ENCODE measurements at regions not wholly inside any gene's neighbourhood (a gene's known extent, or its start where the extent isn't known, plus 50 kb on each side); places are given as distances from the start of the nearest gene placed in this dataset.

DNA sequence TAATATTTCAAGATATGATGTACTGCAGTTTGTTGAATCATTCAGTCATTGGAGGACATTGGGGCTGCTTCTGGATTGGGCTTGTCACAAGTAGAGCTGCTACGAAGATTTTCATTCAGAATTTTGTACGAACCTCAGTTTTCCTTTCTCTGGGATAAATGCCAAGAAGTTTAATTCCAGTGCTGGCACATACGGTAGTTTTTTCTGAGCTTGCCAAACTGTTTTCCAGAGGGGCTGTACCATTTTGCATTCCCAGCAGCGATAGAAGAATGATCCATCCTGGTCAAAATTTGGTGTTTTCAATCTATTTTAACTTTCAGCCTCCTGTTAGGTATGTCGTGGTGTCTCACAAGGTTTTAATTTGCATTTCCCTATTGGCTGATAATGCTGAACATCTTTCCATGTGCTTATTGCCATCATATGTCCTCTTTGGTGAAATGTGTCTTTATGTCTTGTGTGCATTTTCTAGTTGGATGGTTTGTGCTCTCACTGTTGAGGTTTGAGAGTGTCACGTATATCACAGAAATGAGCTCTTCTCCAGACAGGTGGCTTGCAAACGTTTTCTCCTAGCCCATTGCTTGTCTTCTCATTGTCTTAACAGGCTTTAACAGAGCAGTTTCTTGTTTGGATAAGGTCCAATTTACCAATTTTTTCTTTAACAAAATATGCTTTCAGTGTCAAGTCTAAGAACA, 612.6 kb downstream of the GALR1 start:
- no peak for DNase-seq

DNA sequence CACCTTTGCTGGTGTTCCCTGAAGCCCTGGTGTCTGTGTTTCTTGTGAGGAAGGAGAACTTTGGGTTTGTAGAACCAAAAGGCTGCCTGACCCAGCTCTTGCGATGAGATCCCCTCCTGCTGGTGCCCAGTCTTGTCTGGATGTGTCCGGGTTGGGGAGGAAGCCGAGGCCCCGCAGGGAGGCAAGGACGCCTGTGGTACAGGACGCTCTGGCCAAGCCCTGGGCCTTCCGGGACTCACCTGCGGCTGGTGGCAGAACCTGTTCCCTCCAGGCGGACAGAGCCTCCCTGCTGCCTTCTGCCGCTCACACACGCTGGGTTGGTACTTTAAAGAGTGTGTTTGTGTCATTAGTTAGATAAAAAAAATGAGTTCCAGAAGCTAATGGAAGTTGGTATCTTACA, 616.2 kb downstream of the GALR1 start:
- no peak for DNase-seq

DNA sequence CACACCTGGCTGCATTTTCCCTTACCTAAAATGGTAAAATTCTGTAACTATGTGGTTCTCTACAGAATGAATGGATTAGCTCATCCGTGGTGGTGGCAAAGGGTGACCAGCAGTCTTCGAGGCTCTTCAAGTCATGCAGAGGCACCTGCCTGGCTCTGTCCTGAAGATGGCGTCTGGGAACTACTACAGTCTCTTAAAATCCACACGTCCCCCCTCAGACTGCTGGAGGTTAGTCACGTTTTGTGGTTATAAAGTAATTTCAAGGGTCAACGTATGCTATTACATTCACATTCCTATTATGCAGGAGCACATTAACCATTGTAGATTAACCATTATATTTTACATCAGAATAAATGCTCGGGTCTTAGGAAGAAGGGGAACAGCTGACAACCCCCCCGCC, 616.7 kb downstream of the GALR1 start:
- DNase-seq: no peak

DNA sequence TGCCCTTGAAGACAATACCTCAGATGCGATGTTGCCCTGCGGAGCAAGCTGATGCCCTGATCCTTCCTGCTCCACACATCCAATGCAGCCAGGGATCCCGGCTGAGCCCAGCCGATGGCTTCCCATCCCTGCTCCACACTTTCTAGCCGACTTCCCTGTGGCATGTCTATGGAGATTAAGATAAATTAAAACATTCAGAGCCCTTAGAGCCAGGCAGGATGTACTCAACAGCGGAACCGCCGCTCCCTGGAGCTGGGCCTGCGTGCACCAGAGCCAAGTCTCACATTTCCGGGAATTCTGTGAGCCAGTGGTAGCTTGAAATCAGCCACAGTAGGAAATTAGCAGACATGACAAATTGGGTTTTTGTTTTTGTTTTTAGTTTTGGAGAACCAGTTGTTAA, 620.6 kb downstream of the GALR1 start:
- no peak for DNase-seq

DNA sequence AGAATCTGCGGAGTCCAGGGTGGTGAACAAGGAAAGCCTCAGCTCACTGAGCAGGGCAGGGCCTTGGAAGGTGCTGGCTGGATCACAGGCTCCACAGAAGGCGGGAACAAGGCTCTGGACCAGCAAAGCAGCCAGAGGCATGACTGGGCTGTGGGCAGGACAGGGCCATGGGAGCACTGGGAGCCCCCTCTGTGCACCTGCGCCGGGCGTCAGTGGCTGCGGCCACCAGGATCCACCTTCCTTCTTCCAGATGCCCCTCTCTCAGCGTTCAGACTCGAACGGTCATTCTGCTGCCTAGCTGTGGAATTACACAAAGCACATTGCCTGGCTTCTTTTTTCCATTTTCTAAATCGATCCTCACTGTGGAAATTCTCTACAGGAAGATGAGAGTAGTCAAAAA, 621.2 kb downstream of the GALR1 start:
- DNase-seq: no peak

DNA sequence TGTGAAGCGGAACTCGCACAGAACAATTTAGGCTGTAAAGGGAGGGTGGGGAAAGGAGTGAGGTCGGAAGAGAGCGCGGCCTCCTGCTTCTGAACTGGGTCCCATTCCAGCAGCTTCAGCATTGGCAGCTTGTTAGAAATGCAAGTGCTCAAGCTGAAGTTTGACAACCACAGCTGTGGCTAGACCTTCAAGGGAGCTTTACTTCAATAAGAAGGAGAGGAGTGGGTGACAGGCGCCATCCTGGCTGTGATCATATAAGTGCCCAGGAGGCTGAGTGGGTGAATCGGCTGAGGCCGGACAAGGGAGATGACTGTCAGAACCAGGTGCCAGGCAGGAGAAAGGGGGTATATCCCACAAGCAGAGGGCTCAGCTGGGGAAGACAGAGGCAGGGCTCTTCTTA, 622.5 kb downstream of the GALR1 start:
- no peak for DNase-seq

DNA sequence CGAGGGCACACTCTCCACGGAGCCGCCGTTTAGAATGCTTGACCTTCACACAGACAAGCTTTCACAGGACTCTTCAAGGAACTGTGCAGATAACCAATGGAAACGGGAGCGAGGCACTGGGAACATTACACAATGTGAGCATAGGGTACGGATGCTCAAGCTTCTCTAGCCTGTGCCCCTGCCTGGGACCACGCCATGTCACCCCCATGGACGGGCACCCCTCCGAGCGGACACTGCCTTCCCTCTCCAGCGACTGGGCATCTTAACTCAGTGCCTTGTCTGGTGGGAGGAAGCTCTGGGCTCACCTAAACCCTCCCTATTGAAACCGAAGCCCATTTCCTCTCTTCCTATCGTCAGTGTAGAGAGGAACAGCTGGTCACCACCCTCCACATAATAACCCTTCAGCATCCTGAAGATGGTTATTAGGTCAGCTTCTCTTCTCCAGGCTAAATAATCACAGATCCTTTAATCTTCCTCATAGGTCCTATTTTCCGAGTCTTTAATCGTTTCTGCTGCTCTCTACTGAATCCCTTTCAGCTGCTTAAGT, 626.7 kb downstream of the GALR1 start:
- no peak for DNase-seq

DNA sequence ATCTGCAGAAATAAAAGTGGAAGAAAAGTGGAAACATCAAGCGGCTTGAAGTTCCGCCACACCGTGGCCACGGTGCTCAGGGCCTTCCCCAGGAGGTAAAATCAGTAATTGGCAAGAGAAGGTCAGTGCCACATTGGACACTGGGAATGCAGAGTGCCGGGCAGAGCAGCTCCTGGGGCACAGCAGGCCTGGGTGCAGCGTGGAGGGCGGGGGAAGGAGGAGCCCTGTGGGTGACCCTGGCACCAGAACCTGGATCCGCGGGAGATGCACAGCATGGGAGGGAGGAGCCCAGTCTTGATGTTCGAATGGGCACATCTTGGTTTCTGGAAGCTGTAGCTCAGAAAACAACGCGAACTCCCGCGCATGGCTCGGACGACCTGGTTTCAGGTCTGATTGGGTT, 630.2 kb downstream of the GALR1 start:
- no peak for DNase-seq

DNA sequence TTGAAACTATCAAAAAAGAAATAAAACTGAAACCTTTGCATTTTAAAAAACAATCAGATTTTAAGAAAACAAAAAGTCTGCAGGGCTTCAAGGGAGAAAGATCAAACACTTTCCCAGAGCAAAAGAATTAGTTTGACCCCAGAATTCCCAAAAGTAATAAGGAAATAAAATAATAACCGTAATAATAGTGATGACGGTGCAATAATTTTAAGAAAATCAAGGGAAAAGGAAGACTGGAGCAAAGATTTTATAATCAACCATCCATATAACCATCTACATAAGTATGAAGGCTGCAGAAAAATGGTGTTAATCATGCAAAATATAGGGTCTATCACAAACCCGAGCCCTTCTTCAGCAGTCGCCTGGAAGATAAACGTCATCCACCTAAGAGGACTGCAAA, 634.8 kb downstream of the GALR1 start:
- DNase-seq: no peak

DNA sequence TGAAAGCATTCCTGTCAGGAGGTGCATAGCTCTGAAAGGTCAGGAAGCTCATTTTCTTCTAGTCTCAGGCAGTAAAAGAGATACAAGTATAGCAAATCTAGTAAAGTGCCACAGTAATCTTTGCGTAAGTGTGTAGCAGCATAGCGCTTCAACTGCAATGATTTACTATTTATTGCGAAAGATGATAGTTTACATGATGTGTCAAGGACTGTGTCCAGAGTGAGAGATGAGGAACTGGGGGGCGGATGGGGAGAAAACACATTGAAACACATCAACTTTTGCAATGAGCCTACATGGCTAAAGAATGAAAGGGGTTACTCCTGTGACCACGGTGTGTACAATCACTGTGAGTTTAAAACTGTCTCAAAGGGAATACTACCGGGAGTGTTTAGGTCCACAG, 644.4 kb downstream of the GALR1 start:
- no peak for DNase-seq

DNA sequence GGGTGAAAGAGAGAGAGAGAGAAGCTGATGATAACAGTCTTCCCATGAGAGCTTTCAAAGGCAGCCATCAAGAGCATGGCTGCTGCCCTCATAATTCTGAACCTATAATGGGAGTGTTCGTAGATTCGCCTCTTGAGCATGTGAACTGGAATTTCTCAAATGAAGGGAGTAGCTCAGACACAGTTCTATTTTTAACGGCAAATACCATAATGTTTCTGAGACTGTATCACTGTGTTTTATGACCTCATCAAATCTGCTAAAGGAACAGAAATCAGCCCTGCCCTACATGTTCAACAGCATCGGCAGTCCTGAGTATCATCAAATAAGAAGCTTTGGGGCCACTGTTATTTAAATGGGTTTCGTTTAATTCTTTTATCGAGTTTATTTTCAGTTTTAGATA, 645.6 kb downstream of the GALR1 start:
- DNase-seq: no peak

DNA sequence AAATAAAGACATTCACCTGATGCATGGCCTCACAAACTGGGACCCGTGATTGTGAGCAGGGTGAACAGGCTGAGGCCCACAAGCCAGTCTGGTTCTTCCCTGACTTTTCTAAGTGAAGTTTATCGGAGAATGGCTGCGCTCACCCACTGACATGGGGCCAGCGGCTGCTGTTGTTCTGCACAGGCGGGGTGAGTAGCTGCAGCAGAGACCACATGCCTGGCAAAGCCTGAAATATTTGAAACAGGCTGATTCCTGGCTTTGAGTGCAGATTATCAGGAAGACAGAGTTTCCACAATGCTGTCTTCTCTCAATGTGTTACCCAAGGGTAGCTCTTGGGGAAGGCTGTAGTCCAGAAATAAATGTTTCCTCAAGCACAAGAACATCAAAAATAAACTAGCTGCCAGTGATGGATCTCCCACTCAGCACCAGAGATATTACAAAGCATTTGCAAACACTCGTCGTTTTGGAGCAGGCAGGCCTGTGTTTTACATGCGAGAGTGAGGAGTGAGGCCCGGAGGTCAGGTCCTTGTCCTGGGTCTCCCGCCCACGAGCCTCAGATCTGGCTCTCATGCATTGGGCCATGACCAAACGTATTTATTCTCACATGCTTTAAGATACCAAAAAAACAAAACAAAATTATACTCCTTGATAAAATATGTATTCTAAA, 647.1 kb downstream of the GALR1 start:
- DNase-seq: no peak

DNA sequence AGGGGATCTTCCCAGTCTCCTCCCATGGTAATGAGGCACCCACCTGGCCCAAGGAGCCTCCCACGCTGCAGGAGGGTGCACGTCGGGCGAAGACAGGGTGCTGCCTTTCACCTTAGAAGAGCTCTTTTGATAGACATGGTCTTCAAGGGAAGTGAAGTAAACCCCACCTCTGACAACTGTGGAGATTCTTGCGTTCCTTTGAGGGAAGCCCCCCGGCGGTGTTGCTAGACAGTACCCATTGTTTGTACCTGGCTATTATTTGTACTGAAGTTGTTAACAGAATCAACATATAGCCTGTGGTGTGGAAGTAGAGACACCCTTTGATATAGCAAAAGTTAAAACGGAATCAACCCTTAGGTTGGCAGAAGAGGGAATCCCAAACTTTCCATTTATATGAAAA, 648.0 kb downstream of the GALR1 start:
- no peak for DNase-seq

DNA sequence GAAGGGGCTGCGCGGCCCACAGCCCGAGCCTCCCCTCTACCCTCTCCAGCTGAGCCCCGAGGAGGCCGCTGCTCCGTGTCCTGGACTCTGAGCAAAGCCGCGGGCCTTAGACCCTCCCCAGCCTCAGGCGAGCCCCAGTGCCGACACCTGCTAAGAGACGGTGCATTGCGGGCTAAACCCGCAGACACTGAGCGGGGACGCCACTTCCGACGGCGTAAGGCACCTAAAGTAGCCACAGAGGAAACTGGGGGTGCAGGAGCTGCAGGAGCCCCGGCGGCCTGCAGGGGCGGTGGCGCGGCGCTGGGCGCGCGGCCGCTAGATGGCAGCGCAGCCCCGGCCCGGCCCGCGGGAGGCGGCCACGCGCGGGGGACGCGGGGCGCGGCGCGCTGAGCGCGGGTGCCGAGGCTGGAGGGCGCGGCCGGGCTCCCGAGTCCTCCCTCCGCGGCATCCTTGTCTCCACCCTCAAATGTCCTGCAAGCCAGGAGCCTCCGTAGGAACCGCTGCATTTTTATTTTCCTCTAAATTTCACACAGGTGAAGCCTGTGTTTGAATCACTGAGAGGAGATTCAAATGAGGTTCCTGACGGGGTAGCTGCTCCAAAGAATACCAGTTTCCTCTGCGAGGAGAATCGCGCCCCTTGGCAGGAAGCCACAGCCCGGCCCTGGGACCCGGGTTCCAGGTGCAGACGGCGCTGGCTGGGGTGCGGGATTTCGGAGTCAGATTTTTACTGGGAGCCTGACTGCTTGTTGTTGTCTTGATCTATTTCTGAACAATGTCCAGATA, 650.5 kb downstream of the GALR1 start:
- DNase-seq: peak; percentile 77

DNA sequence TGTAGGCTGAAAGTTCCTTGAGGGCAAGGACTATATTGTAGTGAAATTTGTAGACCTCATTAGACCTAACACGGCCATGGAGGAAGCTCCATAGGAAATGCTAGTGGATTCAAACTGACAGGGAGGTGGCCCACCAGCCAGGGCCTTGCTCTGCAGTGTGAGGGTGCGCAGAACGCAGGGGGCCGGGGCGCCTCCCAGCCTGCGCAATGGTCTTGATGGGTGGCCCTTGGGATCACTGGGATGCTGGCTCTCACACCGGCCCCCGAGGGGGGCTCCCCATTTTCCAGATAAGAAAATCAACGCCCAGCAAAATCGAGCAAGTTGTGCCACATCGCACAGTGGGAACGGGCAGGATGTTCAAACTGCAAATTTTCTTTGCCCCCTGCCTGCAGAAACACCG, 655.4 kb downstream of the GALR1 start:
- no peak for DNase-seq

DNA sequence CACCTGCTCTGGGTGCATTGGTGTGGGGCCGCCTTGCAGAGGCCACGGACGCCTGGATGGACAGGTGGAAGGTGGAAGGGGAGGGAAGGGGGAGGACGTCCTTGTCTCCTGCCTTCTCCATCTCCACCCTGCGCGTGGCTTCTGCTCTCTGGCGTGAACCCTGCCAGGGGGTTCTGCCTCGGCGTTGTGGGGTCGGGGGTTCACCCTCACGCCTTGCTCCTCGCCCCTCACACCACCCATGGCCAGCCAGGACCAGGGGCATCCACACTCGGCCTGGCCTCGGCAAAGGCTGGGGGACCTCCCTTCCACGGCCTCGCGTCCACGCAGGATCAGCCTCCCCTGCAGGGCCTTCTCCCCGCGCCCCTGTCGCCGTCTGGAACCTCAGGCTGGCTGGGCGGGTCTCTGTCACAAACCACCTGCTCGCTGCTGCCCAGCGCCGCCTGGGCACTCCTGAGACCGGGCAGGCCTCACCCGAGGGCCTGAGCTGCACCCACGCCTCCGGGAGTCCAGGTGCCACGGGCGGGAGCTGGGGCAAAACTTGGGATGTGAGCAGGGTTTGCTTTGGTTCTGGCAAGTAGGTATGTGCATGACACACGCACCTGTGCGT, 655.9 kb downstream of the GALR1 start:
- DNase-seq: no peak

DNA sequence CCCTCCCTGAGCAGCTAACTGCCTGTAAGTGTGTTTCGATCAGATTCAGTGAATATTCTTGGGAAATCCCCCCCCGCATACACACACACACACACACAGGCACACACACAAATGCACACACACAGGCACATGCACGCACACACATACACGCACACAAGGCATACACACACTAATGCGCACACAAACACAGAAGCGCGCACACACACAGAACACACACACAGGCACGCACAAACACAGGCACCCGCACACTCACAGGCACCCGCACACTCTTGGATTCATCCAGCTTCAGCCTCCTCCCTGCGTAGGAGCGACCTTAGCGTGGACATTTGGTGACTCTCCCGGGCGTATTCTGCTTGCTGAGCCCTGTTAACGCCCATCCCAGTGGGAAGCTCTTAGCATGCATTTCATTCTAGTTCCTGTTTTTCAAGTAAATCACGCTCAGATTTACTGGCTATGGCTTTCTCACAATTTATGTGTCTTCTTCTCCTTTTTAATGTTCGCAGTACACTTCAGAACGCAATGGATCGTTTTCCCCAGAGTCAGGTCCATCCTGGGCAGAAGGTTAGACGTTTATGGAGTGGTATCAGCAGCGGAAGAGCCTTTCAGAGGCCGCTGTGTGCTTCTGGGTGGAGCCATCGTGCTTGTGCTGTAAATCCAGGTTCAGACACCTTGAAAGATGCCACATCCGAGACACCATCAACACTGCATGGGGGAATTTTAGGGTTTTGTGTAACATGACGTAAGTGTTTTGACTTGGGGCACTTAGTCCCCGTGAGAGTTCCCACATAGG, 656.6 kb downstream of the GALR1 start:
- no peak for DNase-seq

DNA sequence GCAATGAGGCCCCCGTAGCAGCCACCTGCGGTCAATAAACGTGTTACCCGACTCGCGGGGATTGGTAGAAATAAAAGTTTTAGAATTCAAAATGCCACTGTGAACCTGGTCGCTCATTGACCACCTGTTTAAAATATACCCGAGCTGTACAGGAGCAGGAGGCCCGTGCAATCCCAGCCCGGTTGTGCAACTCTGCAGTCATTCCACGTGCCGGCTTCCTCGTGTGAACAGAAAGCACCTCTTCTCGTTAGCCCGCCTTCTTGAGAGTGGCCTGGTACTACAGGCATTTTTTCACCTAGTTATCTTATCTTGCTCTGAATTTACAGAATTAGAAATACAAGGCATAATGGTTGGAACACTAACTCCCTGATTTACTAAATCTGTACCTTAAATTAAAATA, 660.7 kb downstream of the GALR1 start:
- DNase-seq: no peak

DNA sequence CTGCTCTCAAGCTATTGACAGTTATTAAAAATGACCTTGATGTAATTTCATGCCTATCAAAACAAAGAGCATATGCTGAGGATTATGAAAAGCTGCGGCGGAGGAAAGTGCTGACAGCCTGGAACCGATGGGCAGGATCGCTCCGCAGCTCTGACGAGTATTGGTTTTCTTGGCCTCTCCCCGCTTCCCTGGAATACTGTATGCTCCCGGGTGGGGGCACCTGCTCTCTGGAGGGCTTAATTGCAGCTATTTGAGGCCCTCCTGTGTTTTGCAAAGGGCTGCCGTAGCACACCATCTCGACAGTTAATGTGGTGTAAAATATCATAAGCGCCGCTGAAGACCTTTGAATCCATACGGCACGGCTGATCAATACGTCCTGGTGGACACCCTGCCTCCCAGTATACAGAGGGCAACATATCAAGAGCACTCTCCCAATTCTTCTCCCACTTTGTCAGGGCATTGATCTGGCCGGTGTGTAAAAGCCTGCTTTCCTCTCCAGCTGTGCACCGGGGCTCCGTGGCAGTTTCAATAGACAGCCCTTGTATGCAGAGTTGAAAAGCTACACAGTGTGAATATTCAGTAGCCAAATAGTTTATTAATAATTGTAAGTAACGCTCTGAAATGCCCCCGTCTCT, 662.4 kb downstream of the GALR1 start:
- no peak for DNase-seq

DNA sequence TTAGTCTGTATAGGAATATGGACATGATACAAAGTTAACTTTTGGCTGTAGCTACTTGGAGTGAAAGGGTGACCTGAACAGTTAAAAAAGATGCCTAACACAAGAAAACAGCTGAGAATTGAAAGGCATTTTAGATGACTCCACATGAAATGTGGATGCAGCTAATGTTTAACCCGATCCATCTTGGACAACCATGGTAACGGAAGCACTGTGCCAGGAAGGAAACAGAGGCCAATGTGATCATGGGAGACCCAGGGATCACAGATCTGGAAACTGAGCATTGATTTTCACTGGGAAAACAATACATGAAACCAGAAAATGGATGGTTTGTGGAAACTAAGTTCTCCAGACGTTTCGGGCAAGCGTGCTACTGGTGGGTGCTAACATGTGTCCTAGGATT, 669.1 kb downstream of the GALR1 start:
- DNase-seq: no peak

DNA sequence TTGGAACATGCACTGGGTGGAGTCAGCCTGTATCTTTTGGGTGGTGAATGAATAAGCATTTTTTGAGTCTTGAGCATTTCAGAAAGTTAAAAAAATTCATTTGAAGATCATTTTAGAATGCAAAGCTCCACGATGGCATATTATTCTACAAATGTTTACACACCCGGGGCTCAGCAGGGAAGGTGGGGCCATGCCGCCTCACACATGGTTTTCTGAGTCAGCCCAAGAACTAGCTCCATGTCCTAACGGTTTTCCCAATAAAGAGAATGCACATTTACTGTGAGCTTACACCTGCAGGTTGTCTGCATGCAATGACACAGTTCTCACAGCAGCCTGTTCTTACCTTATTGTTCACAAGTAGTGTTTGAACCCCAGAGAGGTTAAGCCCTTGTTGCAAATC, 670.3 kb downstream of the GALR1 start:
- DNase-seq: no peak

DNA sequence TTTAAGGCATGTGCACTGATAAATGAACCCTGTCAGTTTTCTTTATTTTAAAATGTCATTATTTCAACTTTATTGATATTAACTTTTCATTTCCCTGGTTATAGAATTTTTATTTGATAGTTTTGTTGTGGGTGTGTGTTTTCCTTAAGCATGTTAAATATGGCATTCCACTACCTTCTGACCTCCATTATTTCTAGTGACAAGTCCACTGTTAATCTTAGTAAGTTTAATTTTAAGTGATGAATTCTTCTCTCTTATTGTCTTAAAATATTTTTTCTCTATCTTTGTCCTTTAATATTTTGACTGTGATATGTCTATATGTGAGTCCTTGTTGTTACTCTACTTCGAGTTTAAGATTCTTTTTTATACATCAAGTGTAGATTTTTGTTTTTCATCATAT, 685.7 kb downstream of the GALR1 start:
- DNase-seq: no peak

Data from hematopoietic multipotent progenitor cell treated with erythropoietin and hydrocortisone succinate and interleukin-3 and kit ligand, for 6 days (in vitro differentiated cells).